22Rv1 (cell line): ENCODE measurements at regions not wholly inside any gene's neighbourhood (a gene's known extent, or its start where the extent isn't known, plus 50 kb on each side); places are given as distances from the start of the nearest gene placed in this dataset.

Experiments used
- CTCF ChIP-seq: fragments of 450-650 bp; IDR thresholded peaks from 2 replicates; pipeline ENCODE4 v1.5.1; 2017; ENCODE audit warnings: mild to moderate bottlenecking
- ZFX ChIP-seq: fragments of 450-650 bp; IDR thresholded peaks from 2 replicates; pipeline ENCODE4 v1.6.1; 2017; ENCODE audit warnings: antibody characterized with exemption, borderline replicate concordance

GRCh38 chr3:3906171-3906570 is 106.9 kb downstream of the LRRN1 start:
- TF ChIP-seq CTCF, result no peak
- no peak for TF ChIP-seq ZFX
